Caco-2 (cell line): ENCODE measurements at regions not wholly inside any gene's neighbourhood (a gene's known extent, or its start where the extent isn't known, plus 50 kb on each side); places are given as distances from the start of the nearest gene placed in this dataset.

Experiments used
- BruUV-seq: library from RNA; stranded (reverse); fragments of 400-500 nt; replicated peaks from 2 replicates; lab custom pipeline; 2021; lab: Mats Ljungman, UMichigan
- CTCF ChIA-PET: fragments of 300-600 bp; sonication (Branson Sonifier 250); formaldehyde crosslinking; loops from one replicate; lab custom pipeline; 2022; ENCODE audit warnings: antibody characterized with exemption; lab: Charles Lee
- POLR2A ChIA-PET: fragments of 300-600 bp; sonication (Branson Sonifier 250); formaldehyde crosslinking; loops from one replicate; lab custom pipeline; 2022; ENCODE audit warnings: antibody characterized with exemption; lab: Charles Lee
- DNase-seq, 2 experiments: peaks; one replicate each; pipeline versions ENCODE4 v3.0.0 to v3.0.0-alpha.2; 2020 to 2022
- H3K27me3 ChIP-seq: replicated peaks from 2 replicates; pipeline ENCODE4 v1.6.0; 2011; ENCODE audit warnings: low read length; ENCODE audit not compliant: control insufficient read depth, insufficient read depth
- H3K36me3 ChIP-seq: 2 replicates; pipeline ENCODE4 v1.5.1; 2011; ENCODE audit warnings: low read length; ENCODE audit not compliant: control insufficient read depth, insufficient read depth
- H3K4me1 ChIP-seq: fragments of 250-450 bp; sonication (Bioruptor Pico); 2 replicates; pipeline ENCODE4 v1.5.1; 2020; ENCODE audit warnings: mild to moderate bottlenecking
- H3K4me3 ChIP-seq: 2 replicates; pipeline ENCODE4 v1.5.1; 2011; ENCODE audit warnings: low read depth, mild to moderate bottlenecking, control low read depth, low read length
- H3K9me3 ChIP-seq: fragments of 250-450 bp; sonication (Bioruptor Pico); 2 replicates; pipeline ENCODE4 v1.5.1; 2020; ENCODE audit warnings: mild to moderate bottlenecking, moderate library complexity
- H3K27ac Mint-ChIP-seq: one replicate; pipeline ENCODE4 v1.8.0; 2022; ENCODE audit warnings: mixed read lengths; ENCODE audit not compliant: unreplicated experiment
- H3K27me3 Mint-ChIP-seq: one replicate; pipeline ENCODE4 v1.8.0; 2022; ENCODE audit warnings: mixed read lengths; ENCODE audit not compliant: insufficient read depth, unreplicated experiment
- H3K36me3 Mint-ChIP-seq: one replicate; pipeline ENCODE4 v1.8.0; 2022; ENCODE audit warnings: mild to moderate bottlenecking, mixed read lengths; ENCODE audit not compliant: insufficient read depth, unreplicated experiment
- H3K4me1 Mint-ChIP-seq: one replicate; pipeline ENCODE4 v1.8.0; 2022; ENCODE audit warnings: low read depth, mixed read lengths; ENCODE audit not compliant: unreplicated experiment
- H3K4me3 Mint-ChIP-seq: one replicate; pipeline ENCODE4 v1.8.0; 2022; ENCODE audit warnings: mild to moderate bottlenecking, moderate library complexity, mixed read lengths; ENCODE audit not compliant: unreplicated experiment
- H3K9me3 Mint-ChIP-seq: one replicate; pipeline ENCODE4 v1.8.0; 2022; ENCODE audit warnings: mixed read lengths; ENCODE audit not compliant: unreplicated experiment
- intact Hi-C: fragments of 100-400 bp; cut with micrococcal nuclease; formaldehyde crosslinking; loops from one replicate; pipeline ENCODE4 v1.10.0; 2022; ENCODE audit not compliant: unreplicated experiment
- TF ChIP-seq, protein P1 (sequence below), 2 experiments: fragments of 200-600 bp in 1 of 2; IDR thresholded peaks; 1 replicate in 1 of 2; 2 replicates in 1 of 2; pipeline versions ENCODE4 v1.5.1 to v1.8.0; 2011 to 2022; ENCODE audit warnings: antibody characterized with exemption in 1 of 2, control low read depth in 1 of 2, inconsistent platforms in 1 of 2, low read depth in 1 of 2, low read length in 1 of 2, mild to moderate bottlenecking in 1 of 2, moderate library complexity in 1 of 2; ENCODE audit not compliant: insufficient read depth in 1 of 2, severe bottlenecking in 1 of 2, unreplicated experiment in 1 of 2

- H3K36me3 ChIP-seq, result no peaks in the 10 kb centered on the region
- POLR2A ChIA-PET, result no interaction called here
- H3K9me3 ChIP-seq, result no peaks in the 10 kb centered on the region
- Mint-ChIP-seq H3K27me3 (peaks cover 8% of the 10 kb centered on the region), H3K27ac (no peak overlapping the region), H3K4me3 (no peak overlapping the region), H3K9me3 (no peaks in the 10 kb centered on the region), H3K36me3 (no peaks in the 10 kb centered on the region), H3K4me1 (no peaks in the 10 kb centered on the region)
- TF ChIP-seq, protein P1, sequence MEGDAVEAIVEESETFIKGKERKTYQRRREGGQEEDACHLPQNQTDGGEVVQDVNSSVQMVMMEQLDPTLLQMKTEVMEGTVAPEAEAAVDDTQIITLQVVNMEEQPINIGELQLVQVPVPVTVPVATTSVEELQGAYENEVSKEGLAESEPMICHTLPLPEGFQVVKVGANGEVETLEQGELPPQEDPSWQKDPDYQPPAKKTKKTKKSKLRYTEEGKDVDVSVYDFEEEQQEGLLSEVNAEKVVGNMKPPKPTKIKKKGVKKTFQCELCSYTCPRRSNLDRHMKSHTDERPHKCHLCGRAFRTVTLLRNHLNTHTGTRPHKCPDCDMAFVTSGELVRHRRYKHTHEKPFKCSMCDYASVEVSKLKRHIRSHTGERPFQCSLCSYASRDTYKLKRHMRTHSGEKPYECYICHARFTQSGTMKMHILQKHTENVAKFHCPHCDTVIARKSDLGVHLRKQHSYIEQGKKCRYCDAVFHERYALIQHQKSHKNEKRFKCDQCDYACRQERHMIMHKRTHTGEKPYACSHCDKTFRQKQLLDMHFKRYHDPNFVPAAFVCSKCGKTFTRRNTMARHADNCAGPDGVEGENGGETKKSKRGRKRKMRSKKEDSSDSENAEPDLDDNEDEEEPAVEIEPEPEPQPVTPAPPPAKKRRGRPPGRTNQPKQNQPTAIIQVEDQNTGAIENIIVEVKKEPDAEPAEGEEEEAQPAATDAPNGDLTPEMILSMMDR (IDR thresholded peaks at IDR 0.05; ENCODE audit: insufficient read depth in 1 of 2, low read depth in 1 of 2, low read length in 1 of 2, severe bottlenecking in 1 of 2, unreplicated experiment in 1 of 2), result no peak
- H3K4me1 ChIP-seq, result no peaks in the 10 kb centered on the region
- CTCF ChIA-PET, result no interaction called here
- BruUV-seq, result no TSS peak
- DNase-seq, result no peak
- H3K4me3 ChIP-seq, result no peak overlapping the region
- no peaks in the 10 kb centered on the region for H3K27me3 ChIP-seq
- intact Hi-C loops, result no loop called here
Measured at GRCh38 chr2:82268446-82268845, 1963.9 kb upstream of the LRRTM1 start.

- Mint-ChIP-seq H3K4me3 (no peak overlapping the region), H3K36me3 (no peaks in the 10 kb centered on the region), H3K27me3 (peaks cover 2% of the 10 kb centered on the region), H3K27ac (no peak overlapping the region), H3K9me3 (no peaks in the 10 kb centered on the region), H3K4me1 (no peaks in the 10 kb centered on the region)
- no peak for DNase-seq
- H3K36me3 ChIP-seq, result no peaks in the 10 kb centered on the region
- no peak overlapping the region for H3K4me3 ChIP-seq
- no peaks in the 10 kb centered on the region for H3K27me3 ChIP-seq
- intact Hi-C loops, result no loop called here
- TF ChIP-seq, protein P1 (IDR thresholded peaks at IDR 0.05; ENCODE audit: insufficient read depth in 1 of 2, low read depth in 1 of 2, low read length in 1 of 2, severe bottlenecking in 1 of 2, unreplicated experiment in 1 of 2), result no peak
- H3K9me3 ChIP-seq, result no peaks in the 10 kb centered on the region
- BruUV-seq, result no TSS peak
- POLR2A ChIA-PET, result no interaction called here
- CTCF ChIA-PET, result no interaction called here
- H3K4me1 ChIP-seq, result no peaks in the 10 kb centered on the region
Measured at GRCh38 chr2:82260521-82260920, 1956.0 kb upstream of the LRRTM1 start.

DNA sequence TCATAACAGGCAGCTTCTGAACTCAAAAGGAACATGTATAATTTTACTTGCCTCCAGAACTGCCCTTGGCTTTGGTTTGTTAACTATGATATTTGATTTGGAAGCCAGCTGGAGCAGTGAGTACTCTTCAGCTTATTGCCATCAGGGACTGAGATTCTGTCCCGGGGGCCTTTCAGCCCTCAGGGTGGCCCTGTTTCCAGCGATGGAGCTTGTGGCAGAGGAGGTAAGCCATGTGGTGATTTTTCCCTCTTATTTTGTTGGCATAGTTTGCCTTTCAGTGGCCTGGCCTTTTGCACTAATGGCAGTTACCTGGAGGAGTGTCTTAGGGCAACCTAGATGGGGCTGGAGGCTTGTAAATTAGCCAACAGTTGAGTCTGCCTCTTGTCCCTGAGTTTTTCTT lies 1955.0 kb upstream of the LRRTM1 start:
- no peaks in the 10 kb centered on the region for H3K36me3 Mint-ChIP-seq
- intact Hi-C loops, result no loop called here
- H3K9me3 ChIP-seq, result no peaks in the 10 kb centered on the region

More for the DNA sequence above, 1955.0 kb upstream of the LRRTM1 start:
- POLR2A ChIA-PET, result no interaction called here
- TF ChIP-seq, protein P1 (IDR thresholded peaks at IDR 0.05; ENCODE audit: insufficient read depth in 1 of 2, low read depth in 1 of 2, low read length in 1 of 2, severe bottlenecking in 1 of 2, unreplicated experiment in 1 of 2), result no peak
- Histone ChIP-seq H3K36me3 (no peaks in the 10 kb centered on the region), H3K4me3 (no peak overlapping the region), H3K4me1 (no peaks in the 10 kb centered on the region), H3K27me3 (no peaks in the 10 kb centered on the region)
- peaks cover 2% of the 10 kb centered on the region for H3K27me3 Mint-ChIP-seq
- H3K4me3 Mint-ChIP-seq, result no peak overlapping the region
- no TSS peak for BruUV-seq
- H3K27ac Mint-ChIP-seq, result no peak overlapping the region
- CTCF ChIA-PET, result no interaction called here
- DNase-seq, result no peak
- H3K4me1 Mint-ChIP-seq, result no peaks in the 10 kb centered on the region
- H3K9me3 Mint-ChIP-seq, result no peaks in the 10 kb centered on the region
